Endothelial cell of umbilical vein (primary cell): ENCODE measurements at regions not wholly inside any gene's neighbourhood (a gene's known extent, or its start where the extent isn't known, plus 50 kb on each side); places are given as distances from the start of the nearest gene placed in this dataset.

Experiments
- BruUV-seq: library from RNA; stranded (reverse); fragments of 400-500 nt; replicated peaks from 2 replicates; lab custom pipeline; 2021; lab: Mats Ljungman, UMichigan
- CTCF ChIA-PET: fragments of 300-600, 350-600 bp; sonication (Branson Sonifier 250); formaldehyde crosslinking; loops from one replicate; lab custom pipeline; 2021; ENCODE audit warnings: antibody characterized with exemption, inconsistent platforms; lab: Charles Lee
- POLR2A ChIA-PET: fragments of 300-600, 350-600 bp; sonication (Branson Sonifier 250); formaldehyde crosslinking; loops from one replicate; lab custom pipeline; 2021; ENCODE audit warnings: antibody characterized with exemption, inconsistent platforms; lab: Charles Lee
- DNase-seq: peaks from one replicate; pipeline ENCODE4 v3.0.0-alpha.2; 2011; ENCODE audit warnings: low read depth, low spot score
- FAIRE-seq: peaks from 2 replicates; lab custom pipeline; 2011; peaks lifted over from hg19 to GRCh38; lab: Jason Lieb, UNC
- H2AFZ ChIP-seq: 2 replicates; pipeline ENCODE4 v1.6.0; 2012; ENCODE audit warnings: low read depth, low read length, control low read depth, inconsistent platforms
- H3K27ac ChIP-seq: 2 replicates; pipeline ENCODE4 v1.5.1; 2011; ENCODE audit warnings: low read depth, mild to moderate bottlenecking, control low read depth, low read length, moderate library complexity; ENCODE audit not compliant: insufficient read depth
- H3K27me3 ChIP-seq, 2 experiments: 2 replicates each; pipeline versions ENCODE4 v1.6.0 to v1.6.1; 2011; ENCODE audit warnings: low read length in 2 of 2, mixed read lengths in 1 of 2; ENCODE audit not compliant: control insufficient read depth in 2 of 2, insufficient read depth in 2 of 2
- H3K36me3 ChIP-seq, 2 experiments: 2 replicates in 1 of 2; 3 replicates in 1 of 2; pipeline ENCODE4 v1.5.1; 2011; ENCODE audit warnings: low read length in 2 of 2, mild to moderate bottlenecking in 1 of 2, moderate library complexity in 1 of 2; ENCODE audit not compliant: control insufficient read depth in 2 of 2, insufficient read depth in 2 of 2; ENCODE audit errors: extremely low read depth in 1 of 2
- H3K4me1 ChIP-seq: 3 replicates; pipeline ENCODE4 v1.5.1; 2011; ENCODE audit warnings: mild to moderate bottlenecking, low read length; ENCODE audit not compliant: control insufficient read depth, insufficient read depth; ENCODE audit errors: extremely low read depth
- H3K4me2 ChIP-seq: 2 replicates; pipeline ENCODE4 v1.6.1; 2011; ENCODE audit warnings: low read length, control low read depth, mixed read lengths; ENCODE audit not compliant: insufficient read depth
- H3K4me3 ChIP-seq, 3 experiments: fragments of 200-600 bp in 1 of 3; sonication (generic), shearing (Covaris generic) in 1 of 3; replicated peaks in 1 of 3; 2 replicates each; pipeline ENCODE4 v1.5.1; 2011 to 2016; ENCODE audit warnings: control low read depth in 3 of 3, low read length in 3 of 3, mild to moderate bottlenecking in 2 of 3, inconsistent platforms in 1 of 3, low read depth in 1 of 3, moderate library complexity in 1 of 3; ENCODE audit not compliant: insufficient read depth in 1 of 3
- H3K79me2 ChIP-seq: 2 replicates; pipeline ENCODE4 v1.6.0; 2012; ENCODE audit warnings: low read length, inconsistent platforms; ENCODE audit not compliant: control insufficient read depth, insufficient read depth
- H3K9ac ChIP-seq: replicated peaks from 2 replicates; pipeline ENCODE3; 2011; ENCODE audit warnings: low read length, control low read depth; ENCODE audit not compliant: insufficient read depth; ENCODE audit errors: extremely low read depth
- H3K9me1 ChIP-seq: replicated peaks from 3 replicates; pipeline ENCODE4 v1.6.0; 2011; ENCODE audit warnings: mild to moderate bottlenecking, low read length; ENCODE audit not compliant: control insufficient read depth, insufficient read depth; ENCODE audit errors: extremely low read depth
- H3K9me3 ChIP-seq: replicated peaks from 2 replicates; pipeline ENCODE4 v1.5.1; 2012; ENCODE audit warnings: low read length, inconsistent platforms; ENCODE audit not compliant: control insufficient read depth, insufficient read depth
- H4K20me1 ChIP-seq: replicated peaks from 2 replicates; pipeline ENCODE3; 2011; ENCODE audit warnings: mild to moderate bottlenecking, low read length; ENCODE audit not compliant: control insufficient read depth, insufficient read depth; ENCODE audit errors: extremely low read depth
- CTCF ChIP-seq, 2 donors: IDR thresholded peaks; 1 replicate in 1 of 2; 2 replicates in 1 of 2; pipeline ENCODE4 v1.5.1; 2011; ENCODE audit warnings: low read length in 2 of 2, mild to moderate bottlenecking in 2 of 2, moderate library complexity in 2 of 2, control low read depth in 1 of 2, inconsistent platforms in 1 of 2, low read depth in 1 of 2; ENCODE audit not compliant: insufficient read depth in 1 of 2; ENCODE audit errors: extremely low read depth in 1 of 2
- EZH2 ChIP-seq: IDR thresholded peaks from 2 replicates; pipeline ENCODE4 v1.6.1; 2012; ENCODE audit warnings: borderline replicate concordance, low read depth, mild to moderate bottlenecking, moderate library complexity, low read length, inconsistent platforms; ENCODE audit not compliant: severe bottlenecking
- FOS ChIP-seq: IDR thresholded peaks from 2 replicates; pipeline ENCODE4 v1.6.1; 2011; ENCODE audit warnings: mild to moderate bottlenecking, low read length, moderate library complexity, borderline replicate concordance; ENCODE audit not compliant: insufficient read depth
- GATA2 ChIP-seq: IDR thresholded peaks from 2 replicates; pipeline ENCODE4 v1.7.0; 2011; ENCODE audit warnings: low read depth, mild to moderate bottlenecking, moderate library complexity, mixed read lengths, low read length; ENCODE audit not compliant: insufficient read length, insufficient read depth
- JUN ChIP-seq: IDR thresholded peaks from 2 replicates; pipeline ENCODE4 v1.6.1; 2011; ENCODE audit warnings: borderline replicate concordance, low read depth; ENCODE audit not compliant: insufficient read length, insufficient read depth
- MAX ChIP-seq: IDR thresholded peaks from 2 replicates; pipeline ENCODE4 v1.6.1; 2011; ENCODE audit not compliant: insufficient read depth, insufficient read length
- MYC ChIP-seq: IDR thresholded peaks from one replicate; pipeline ENCODE4 v1.6.1; 2011; ENCODE audit warnings: mild to moderate bottlenecking, low read depth, low read length
- POLR2A ChIP-seq: IDR thresholded peaks from 2 replicates; pipeline ENCODE4 v1.6.1; 2012; ENCODE audit warnings: low read depth, mild to moderate bottlenecking, control low read depth, low read length
- POLR2AphosphoS5 ChIP-seq: IDR thresholded peaks from 2 replicates; pipeline ENCODE4 v1.6.1; 2012; ENCODE audit warnings: low read depth, mild to moderate bottlenecking, control low read depth, low read length, moderate library complexity; ENCODE audit not compliant: insufficient read depth
- dilution Hi-C: fragments of 300-500 bp; cut with MboI; formaldehyde crosslinking; loops from one replicate; pipeline ENCODE4 v1.15.0; 2019; ENCODE audit warnings: low sequenced_read_pairs; ENCODE audit not compliant: extremely low pct_ligation_motif_present
- intact Hi-C: fragments of 100-400 bp; cut with micrococcal nuclease; formaldehyde crosslinking; loops from one replicate; pipeline ENCODE4 v1.10.0; 2022

- Histone ChIP-seq H3K9ac (no peak overlapping the region), H2AFZ (no peak overlapping the region), H4K20me1 (no peaks in the 10 kb centered on the region), H3K36me3 (no peaks in the 10 kb centered on the region), H3K27ac (no peak overlapping the region), H3K9me3 (no peaks in the 10 kb centered on the region), H3K27me3 (no peaks in the 10 kb centered on the region), H3K79me2 (no peaks in the 10 kb centered on the region), H3K4me2 (no peak overlapping the region), H3K9me1 (no peaks in the 10 kb centered on the region), H3K4me3 (no peak overlapping the region), H3K4me1 (no peaks in the 10 kb centered on the region)
- DNase-seq (no peak), FAIRE-seq (no peak)
- ChIA-PET POLR2A (no interaction called here), CTCF (no interaction called here)
- dilution Hi-C loops (no loop called here), intact Hi-C loops (no loop called here)
- no peak for TF ChIP-seq POLR2AphosphoS5
- no peak for TF ChIP-seq POLR2A
- TF ChIP-seq GATA2 = no peak
- no TSS peak for BruUV-seq
These were observed 120.3 kb upstream of the SULT1C3 start for GRCh38 chr2:108119492-108119891.

GRCh38 chr2:108124736-108125495, 114.9 kb upstream of the SULT1C3 start:
- FAIRE-seq = no peak
- dilution Hi-C loops = no loop called here
- POLR2A ChIA-PET = no interaction called here

More at GRCh38 chr2:108124736-108125495, 114.9 kb upstream of the SULT1C3 start:
- DNase-seq = no peak
- Histone ChIP-seq H3K4me3 (no peak overlapping the region), H4K20me1 (no peaks in the 10 kb centered on the region), H3K9me3 (no peaks in the 10 kb centered on the region), H3K36me3 (no peaks in the 10 kb centered on the region), H3K27ac (no peak overlapping the region), H2AFZ (no peak overlapping the region), H3K4me1 (no peaks in the 10 kb centered on the region), H3K9ac (no peak overlapping the region), H3K79me2 (no peaks in the 10 kb centered on the region), H3K9me1 (no peaks in the 10 kb centered on the region), H3K4me2 (no peak overlapping the region), H3K27me3 (no peaks in the 10 kb centered on the region)
- TF ChIP-seq JUN = no peak
- TF ChIP-seq CTCF (IDR thresholded peaks at IDR 0.05; ENCODE audit: extremely low read depth in 1 of 2, insufficient read depth in 1 of 2, low read depth in 1 of 2, low read length in 2 of 2) = no peak
- no peak for TF ChIP-seq EZH2
- no peak for TF ChIP-seq FOS
- no peak for TF ChIP-seq MYC
- no peak for TF ChIP-seq POLR2AphosphoS5
- no peak for TF ChIP-seq MAX
- no peak for TF ChIP-seq GATA2
- no peak for TF ChIP-seq POLR2A
- BruUV-seq = no TSS peak
- CTCF ChIA-PET = no interaction called here
- intact Hi-C loops = no loop called here
